DOHH2 (cell line): ENCODE measurements at regions not wholly inside any gene's neighbourhood (a gene's known extent, or its start where the extent isn't known, plus 50 kb on each side); places are given as distances from the start of the nearest gene placed in this dataset.

Experiments
- H3F3A ChIP-seq: fragments of 200-600 bp; sonication (generic), shearing (Covaris generic); 2 replicates; pipeline ENCODE4 v1.6.0; 2016; ENCODE audit warnings: antibody characterized with exemption, mild to moderate bottlenecking; ENCODE audit not compliant: control insufficient read depth, insufficient read depth
- H3K27ac ChIP-seq: fragments of 200-600 bp; sonication (generic); 2 replicates; pipeline ENCODE4 v1.5.1; 2014; ENCODE audit warnings: low read depth, mild to moderate bottlenecking, low read length, moderate library complexity
- H3K27me3 ChIP-seq: fragments of 200-600 bp; sonication (generic); 2 replicates; pipeline ENCODE4 v1.6.1; 2014; ENCODE audit warnings: mild to moderate bottlenecking, low read length, mixed read lengths; ENCODE audit not compliant: control insufficient read depth
- H3K36me3 ChIP-seq: fragments of 200-600 bp; sonication (generic); 2 replicates; pipeline ENCODE4 v1.6.1; 2014; ENCODE audit warnings: mild to moderate bottlenecking, low read length, moderate library complexity, mixed read lengths; ENCODE audit not compliant: control insufficient read depth
- H3K4me1 ChIP-seq: fragments of 200-600 bp; sonication (generic); 2 replicates; pipeline ENCODE4 v1.6.1; 2014; ENCODE audit warnings: mild to moderate bottlenecking, low read length, mixed read lengths; ENCODE audit not compliant: control insufficient read depth
- H3K4me2 ChIP-seq: fragments of 200-600 bp; sonication (generic); 2 replicates; pipeline ENCODE4 v1.6.0; 2014; ENCODE audit warnings: mild to moderate bottlenecking, low read length, moderate library complexity
- H3K4me3 ChIP-seq: fragments of 200-600 bp; sonication (generic); 2 replicates; pipeline ENCODE4 v1.5.1; 2014; ENCODE audit warnings: mild to moderate bottlenecking, low read length, mixed read lengths
- H3K79me2 ChIP-seq: fragments of 200-600 bp; sonication (generic); 2 replicates; pipeline ENCODE4 v1.6.1; 2014; ENCODE audit warnings: mild to moderate bottlenecking, low read length, mixed read lengths; ENCODE audit not compliant: control insufficient read depth
- H3K9me2 ChIP-seq: fragments of 200-600 bp; sonication (generic); replicated peaks from 2 replicates; pipeline ENCODE4 v1.6.1; 2014; ENCODE audit warnings: mild to moderate bottlenecking, low read length, mixed read lengths; ENCODE audit not compliant: control insufficient read depth
- H3K9me3 ChIP-seq: fragments of 200-600 bp; sonication (generic); 2 replicates; pipeline ENCODE4 v1.6.1; 2014; ENCODE audit warnings: antibody characterized with exemption, low read length, mixed read lengths; ENCODE audit not compliant: control insufficient read depth, insufficient read depth
- H4K20me1 ChIP-seq: fragments of 200-600 bp; sonication (generic); 2 replicates; pipeline ENCODE4 v1.6.0; 2014; ENCODE audit warnings: low read depth, mild to moderate bottlenecking, antibody characterized with exemption, low read length, moderate library complexity; ENCODE audit not compliant: control insufficient read depth, insufficient read depth
- EZH2phosphoT487 ChIP-seq: fragments of 200-600 bp; sonication (generic); IDR thresholded peaks from 2 replicates; pipeline ENCODE4 v1.6.1; 2017; ENCODE audit warnings: borderline replicate concordance, mild to moderate bottlenecking, antibody characterized with exemption, low read length, moderate library complexity, mixed read lengths
- TF ChIP-seq, protein P1 (sequence below): fragments of 200-600 bp; sonication (generic); IDR thresholded peaks from one replicate; pipeline ENCODE4 v1.5.1; 2014; ENCODE audit warnings: antibody characterized with exemption, mild to moderate bottlenecking, low read depth, low read length; ENCODE audit not compliant: poor library complexity, severe bottlenecking

DNA sequence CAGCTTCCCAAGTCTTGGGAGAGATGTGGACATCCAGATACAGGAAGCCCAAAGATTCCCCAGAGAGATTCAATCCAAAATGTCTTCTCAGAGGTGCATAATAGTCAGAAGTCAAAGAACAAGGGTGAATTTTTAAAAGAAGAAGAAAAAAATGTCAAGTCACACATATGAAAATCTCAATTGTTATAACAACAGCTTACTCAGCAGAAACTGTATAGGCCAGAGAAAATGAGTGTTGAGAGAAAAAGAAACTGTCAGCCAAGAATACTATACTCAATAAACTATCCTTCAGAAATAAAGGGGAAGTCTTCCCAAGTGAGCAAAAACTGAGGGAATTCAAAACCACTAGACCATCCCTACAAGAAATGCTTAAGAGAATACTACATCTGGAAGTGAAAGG is 612.9 kb upstream of the POU3F3 start:
- Histone ChIP-seq H3F3A (no peaks in the 10 kb centered on the region), H3K36me3 (no peaks in the 10 kb centered on the region), H3K4me1 (no peaks in the 10 kb centered on the region), H3K4me2 (no peak overlapping the region), H3K4me3 (no peak overlapping the region), H3K27ac (no peak overlapping the region), H3K9me2 (no peaks in the 10 kb centered on the region), H3K9me3 (peaks cover 21% of the 10 kb centered on the region; the same call in 1 of the 2 replicates), H4K20me1 (no peaks in the 10 kb centered on the region), H3K79me2 (no peaks in the 10 kb centered on the region), H3K27me3 (no peaks in the 10 kb centered on the region)
- TF ChIP-seq EZH2phosphoT487: no peak
- TF ChIP-seq, protein P1, sequence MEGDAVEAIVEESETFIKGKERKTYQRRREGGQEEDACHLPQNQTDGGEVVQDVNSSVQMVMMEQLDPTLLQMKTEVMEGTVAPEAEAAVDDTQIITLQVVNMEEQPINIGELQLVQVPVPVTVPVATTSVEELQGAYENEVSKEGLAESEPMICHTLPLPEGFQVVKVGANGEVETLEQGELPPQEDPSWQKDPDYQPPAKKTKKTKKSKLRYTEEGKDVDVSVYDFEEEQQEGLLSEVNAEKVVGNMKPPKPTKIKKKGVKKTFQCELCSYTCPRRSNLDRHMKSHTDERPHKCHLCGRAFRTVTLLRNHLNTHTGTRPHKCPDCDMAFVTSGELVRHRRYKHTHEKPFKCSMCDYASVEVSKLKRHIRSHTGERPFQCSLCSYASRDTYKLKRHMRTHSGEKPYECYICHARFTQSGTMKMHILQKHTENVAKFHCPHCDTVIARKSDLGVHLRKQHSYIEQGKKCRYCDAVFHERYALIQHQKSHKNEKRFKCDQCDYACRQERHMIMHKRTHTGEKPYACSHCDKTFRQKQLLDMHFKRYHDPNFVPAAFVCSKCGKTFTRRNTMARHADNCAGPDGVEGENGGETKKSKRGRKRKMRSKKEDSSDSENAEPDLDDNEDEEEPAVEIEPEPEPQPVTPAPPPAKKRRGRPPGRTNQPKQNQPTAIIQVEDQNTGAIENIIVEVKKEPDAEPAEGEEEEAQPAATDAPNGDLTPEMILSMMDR: no peak

DNA sequence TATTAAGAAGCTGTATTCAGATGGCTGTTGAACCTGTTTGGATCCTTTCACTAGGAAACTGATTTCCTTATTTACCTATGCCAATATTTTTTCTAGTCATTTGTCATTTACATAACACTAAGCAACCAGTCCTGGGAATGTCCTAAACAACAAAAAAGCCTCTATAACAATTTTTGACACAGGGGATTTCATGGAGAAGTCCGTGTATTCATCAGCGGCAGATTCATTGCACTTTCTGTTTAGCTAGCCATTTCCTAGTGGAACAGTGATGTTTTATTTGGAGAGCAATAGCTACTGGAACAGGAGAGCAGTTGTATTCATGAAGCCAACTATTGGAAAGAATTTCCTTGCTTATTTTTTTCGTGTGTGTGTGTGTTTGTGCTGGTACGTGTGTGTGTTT is 604.3 kb upstream of the POU3F3 start:
- H3K79me2 ChIP-seq: no peaks in the 10 kb centered on the region
- no peaks in the 10 kb centered on the region for H3F3A ChIP-seq
- H3K9me3 ChIP-seq: peaks cover 15% of the 10 kb centered on the region; the same call in 1 of the 2 replicates
- H3K4me3 ChIP-seq: no peak overlapping the region
- H3K27ac ChIP-seq: no peak overlapping the region
- H3K4me1 ChIP-seq: no peaks in the 10 kb centered on the region
- no peak overlapping the region for H3K4me2 ChIP-seq
- no peak for TF ChIP-seq EZH2phosphoT487
- TF ChIP-seq, protein P1: no peak
- no peaks in the 10 kb centered on the region for H3K27me3 ChIP-seq
- H3K9me2 ChIP-seq: no peaks in the 10 kb centered on the region
- H3K36me3 ChIP-seq: no peaks in the 10 kb centered on the region
- no peaks in the 10 kb centered on the region for H4K20me1 ChIP-seq

DNA sequence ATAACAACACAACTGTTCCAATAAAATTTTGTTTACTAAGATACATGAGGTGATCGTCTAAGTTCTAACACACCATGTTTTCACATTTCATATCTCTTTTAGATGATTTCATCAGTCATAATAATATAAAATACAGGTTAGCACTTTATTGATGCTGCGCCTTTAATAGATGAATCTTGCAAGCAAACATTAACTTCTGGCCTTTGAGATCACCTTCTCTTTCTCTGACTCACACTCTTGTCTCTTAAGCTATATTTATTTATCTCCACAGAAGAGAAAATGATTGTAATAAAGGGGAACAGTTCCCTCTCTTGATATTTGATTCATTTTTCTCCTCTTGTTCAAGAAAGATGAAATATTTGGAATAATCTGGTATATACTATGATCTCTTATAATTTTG is 603.3 kb upstream of the POU3F3 start:
- no peak overlapping the region for H3K4me3 ChIP-seq
- H4K20me1 ChIP-seq: no peaks in the 10 kb centered on the region
- no peaks in the 10 kb centered on the region for H3F3A ChIP-seq
- H3K27me3 ChIP-seq: no peaks in the 10 kb centered on the region
- no peak for TF ChIP-seq EZH2phosphoT487
- TF ChIP-seq, protein P1: no peak
- no peaks in the 10 kb centered on the region for H3K36me3 ChIP-seq
- no peaks in the 10 kb centered on the region for H3K79me2 ChIP-seq
- H3K27ac ChIP-seq: no peak overlapping the region
- H3K4me1 ChIP-seq: no peaks in the 10 kb centered on the region
- H3K4me2 ChIP-seq: no peak overlapping the region
- peaks cover 15% of the 10 kb centered on the region; the same call in 1 of the 2 replicates for H3K9me3 ChIP-seq
- H3K9me2 ChIP-seq: no peaks in the 10 kb centered on the region

DNA sequence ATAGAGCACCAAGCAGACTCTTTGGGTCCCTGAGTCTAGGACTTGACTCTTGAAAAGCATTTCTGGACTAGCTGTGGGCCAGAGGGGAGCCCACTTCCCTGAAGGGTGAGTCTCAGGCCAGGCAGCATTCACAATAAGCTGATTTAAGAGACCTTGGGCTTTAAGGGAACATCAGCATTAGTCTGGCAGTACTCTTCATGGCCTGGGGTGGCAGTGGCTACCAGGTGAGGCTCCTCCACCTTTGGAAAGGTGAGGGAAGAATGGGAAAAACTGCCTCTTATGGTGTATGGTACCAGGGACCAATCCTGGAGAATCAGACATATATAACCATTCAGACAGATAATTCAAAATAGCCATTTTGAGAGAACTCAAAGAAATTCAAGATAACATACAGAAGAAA is 599.9 kb upstream of the POU3F3 start:
- Histone ChIP-seq H3K9me3 (peaks cover 27% of the 10 kb centered on the region; the same call in 1 of the 2 replicates), H3K4me3 (no peak overlapping the region), H3K4me1 (no peaks in the 10 kb centered on the region), H3K9me2 (no peaks in the 10 kb centered on the region), H3K4me2 (no peak overlapping the region), H3K36me3 (no peaks in the 10 kb centered on the region), H3K27ac (no peak overlapping the region), H3K27me3 (no peaks in the 10 kb centered on the region), H3K79me2 (no peaks in the 10 kb centered on the region), H3F3A (no peaks in the 10 kb centered on the region), H4K20me1 (no peaks in the 10 kb centered on the region)
- TF ChIP-seq, protein P1: no peak
- TF ChIP-seq EZH2phosphoT487: no peak
